SW480 (cell line): ENCODE measurements at regions not wholly inside any gene's neighbourhood (a gene's known extent, or its start where the extent isn't known, plus 50 kb on each side); places are given as distances from the start of the nearest gene placed in this dataset.
"Not testable (repeated sequence)": the region's sequence is repeated elsewhere in the genome, so short reads cannot be mapped to it uniquely, and the experiment has no call there.

Experiments used
- DNase-seq: peaks from one replicate; pipeline ENCODE4 v3.0.0-alpha.2; 2016; ENCODE audit warnings: low spot score

- DNase-seq, result no peak
Observed at GRCh38 chr16:31745900-31746299, 127.7 kb upstream of the ZNF267 start.

- DNase-seq, result no peak
Observed at GRCh38 chr16:31754998-31755615, 118.5 kb upstream of the ZNF267 start.

GRCh38 chr16:31764103-31764502 lies 109.5 kb upstream of the ZNF267 start:
- DNase-seq, result no peak

- no peak for DNase-seq
Observed at GRCh38 chr16:31767267-31767666, 106.3 kb upstream of the ZNF267 start.

GRCh38 chr16:31780342-31780741 lies 93.3 kb upstream of the ZNF267 start:
- no peak for DNase-seq

- no peak for DNase-seq
Observed at GRCh38 chr16:31785126-31785525, 88.5 kb upstream of the ZNF267 start.

- DNase-seq, result no peak
Observed at GRCh38 chr16:31807086-31807485, 66.5 kb upstream of the ZNF267 start.

GRCh38 chr16:31810863-31811262 lies 62.7 kb upstream of the ZNF267 start:
- no peak for DNase-seq

- DNase-seq, result not testable (repeated sequence)
Observed at GRCh38 chr16:31816141-31816540, 57.5 kb upstream of the ZNF267 start.

GRCh38 chr16:31819386-31819785 lies 54.2 kb upstream of the ZNF267 start:
- DNase-seq, result no peak

- DNase-seq, result no peak
Observed at GRCh38 chr16:31819948-31820347, 53.7 kb upstream of the ZNF267 start.
